ENCODE measurements at regions not wholly inside any gene's neighbourhood (a gene's known extent, or its start where the extent isn't known, plus 50 kb on each side); places are given as distances from the start of the nearest gene placed in this dataset.

DNA sequence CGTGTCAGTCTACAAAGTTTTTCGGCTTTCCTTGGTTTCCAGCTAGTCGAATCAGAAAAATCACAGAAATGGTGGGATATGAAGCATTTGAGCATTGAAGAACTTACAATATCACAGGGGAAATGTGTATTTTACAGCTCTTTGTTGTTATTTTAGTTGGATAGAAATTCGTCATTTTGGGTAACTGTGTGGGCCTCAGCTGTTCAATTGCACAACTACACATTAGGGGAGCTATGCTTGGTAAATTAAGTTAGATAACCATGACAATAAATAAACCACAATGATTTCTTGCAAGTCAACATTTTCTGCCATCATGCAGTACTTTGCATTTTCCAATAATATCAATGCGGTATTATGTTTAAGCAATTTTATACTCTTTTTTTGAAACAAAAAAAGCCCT lies 80.4 kb upstream of the ANK3 start:
- no peak for TF ChIP-seq CTCF (IDR thresholded peaks at IDR 0.05)
- TF ChIP-seq POLR2A (IDR thresholded peaks at IDR 0.05): no peak
